ENCODE measurements at regions not wholly inside any gene's neighbourhood (a gene's known extent, or its start where the extent isn't known, plus 50 kb on each side); places are given as distances from the start of the nearest gene placed in this dataset.

- TF ChIP-seq CTCF (conservative IDR thresholded peaks at IDR 0.05) (no peak), ZFX (IDR thresholded peaks at IDR 0.05) (no peak)
These were observed 564.0 kb downstream of the SLC6A15 start for GRCh38 chr12:84348582-84348981.

GRCh38 chr12:84341467-84342193, 571.0 kb downstream of the SLC6A15 start:
- H3K27ac ChIP-seq = no peak overlapping the region
- TF ChIP-seq ZFX (IDR thresholded peaks at IDR 0.05) (no peak), CTCF (conservative IDR thresholded peaks at IDR 0.05) (no peak)

More at GRCh38 chr12:84348582-84348981, 564.0 kb downstream of the SLC6A15 start:
- H3K27ac ChIP-seq = no peak overlapping the region

GRCh38 chr12:84336231-84336630, 576.4 kb downstream of the SLC6A15 start:
- no peak overlapping the region for H3K27ac ChIP-seq
- TF ChIP-seq ZFX (IDR thresholded peaks at IDR 0.05) = no peak
- TF ChIP-seq CTCF (conservative IDR thresholded peaks at IDR 0.05) = no peak

- H3K27ac ChIP-seq = no peak overlapping the region
- no peak for TF ChIP-seq ZFX (IDR thresholded peaks at IDR 0.05)
- no peak for TF ChIP-seq CTCF (conservative IDR thresholded peaks at IDR 0.05)
These were observed 582.7 kb downstream of the SLC6A15 start for GRCh38 chr12:84329938-84330337.

GRCh38 chr12:84315926-84316325, 596.7 kb downstream of the SLC6A15 start:
- no peak overlapping the region for H3K27ac ChIP-seq
- no peak for TF ChIP-seq CTCF (conservative IDR thresholded peaks at IDR 0.05)
- TF ChIP-seq ZFX (IDR thresholded peaks at IDR 0.05) = no peak

GRCh38 chr12:84313323-84313675, 599.3 kb downstream of the SLC6A15 start:
- no peak overlapping the region for H3K27ac ChIP-seq
- no peak for TF ChIP-seq ZFX (IDR thresholded peaks at IDR 0.05)
- TF ChIP-seq CTCF (conservative IDR thresholded peaks at IDR 0.05) = no peak

GRCh38 chr12:84308211-84308610, 604.4 kb downstream of the SLC6A15 start:
- H3K27ac ChIP-seq = no peak overlapping the region
- TF ChIP-seq ZFX (IDR thresholded peaks at IDR 0.05) (no peak), CTCF (conservative IDR thresholded peaks at IDR 0.05) (no peak)
